OCI-LY1 (cell line): ENCODE measurements at regions not wholly inside any gene's neighbourhood (a gene's known extent, or its start where the extent isn't known, plus 50 kb on each side); places are given as distances from the start of the nearest gene placed in this dataset.

Source experiments
- CTCF ChIP-seq: fragments of 200-600 bp; sonication (generic), shearing (Covaris generic); IDR thresholded peaks from 2 replicates; pipeline ENCODE4 v1.5.1; 2017; ENCODE audit warnings: mild to moderate bottlenecking, antibody characterized with exemption, low read length, moderate library complexity, mixed read lengths
- EZH2 ChIP-seq: fragments of 200-600 bp; sonication (generic), shearing (Covaris generic); IDR thresholded peaks from 2 replicates; pipeline ENCODE4 v1.8.0; 2017; ENCODE audit warnings: borderline replicate concordance, mixed run types, mild to moderate bottlenecking, antibody characterized with exemption, low read length, moderate library complexity, mixed read lengths

- TF ChIP-seq CTCF (no peak), EZH2 (no peak)
Observed at GRCh38 chr10:58985216-58985615, 191.2 kb upstream of the PHYHIPL start.
